ENCODE measurements at regions not wholly inside any gene's neighbourhood (a gene's known extent, or its start where the extent isn't known, plus 50 kb on each side); places are given as distances from the start of the nearest gene placed in this dataset.

DNA sequence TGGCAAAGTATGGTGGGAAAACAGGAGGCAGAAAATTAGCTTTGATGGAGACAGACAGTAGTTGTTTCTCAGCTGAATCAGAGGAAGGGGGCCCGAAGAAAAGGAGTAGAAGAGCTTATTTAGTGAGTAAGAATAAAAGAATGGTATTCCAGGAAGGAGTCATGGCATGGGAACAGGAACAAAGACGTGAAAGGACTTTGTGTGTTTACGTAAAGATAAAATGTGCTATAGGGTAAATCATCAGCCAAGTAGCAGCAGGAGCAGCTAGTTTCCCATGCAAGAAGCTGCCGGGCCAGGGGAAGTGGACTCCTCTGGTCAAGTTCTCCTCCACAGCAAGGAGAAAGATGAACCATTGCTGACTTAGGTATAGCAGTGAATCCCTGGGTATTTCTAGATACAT, 454.5 kb downstream of the HINT1 start:
- H3K36me3 ChIP-seq (ENCODE audit: low read depth), result no peaks in the 10 kb centered on the region
- H3K4me3 ChIP-seq, result no peak overlapping the region
- no peaks in the 10 kb centered on the region for H3K4me1 ChIP-seq (ENCODE audit: low read depth)
- TF ChIP-seq, protein P1, sequence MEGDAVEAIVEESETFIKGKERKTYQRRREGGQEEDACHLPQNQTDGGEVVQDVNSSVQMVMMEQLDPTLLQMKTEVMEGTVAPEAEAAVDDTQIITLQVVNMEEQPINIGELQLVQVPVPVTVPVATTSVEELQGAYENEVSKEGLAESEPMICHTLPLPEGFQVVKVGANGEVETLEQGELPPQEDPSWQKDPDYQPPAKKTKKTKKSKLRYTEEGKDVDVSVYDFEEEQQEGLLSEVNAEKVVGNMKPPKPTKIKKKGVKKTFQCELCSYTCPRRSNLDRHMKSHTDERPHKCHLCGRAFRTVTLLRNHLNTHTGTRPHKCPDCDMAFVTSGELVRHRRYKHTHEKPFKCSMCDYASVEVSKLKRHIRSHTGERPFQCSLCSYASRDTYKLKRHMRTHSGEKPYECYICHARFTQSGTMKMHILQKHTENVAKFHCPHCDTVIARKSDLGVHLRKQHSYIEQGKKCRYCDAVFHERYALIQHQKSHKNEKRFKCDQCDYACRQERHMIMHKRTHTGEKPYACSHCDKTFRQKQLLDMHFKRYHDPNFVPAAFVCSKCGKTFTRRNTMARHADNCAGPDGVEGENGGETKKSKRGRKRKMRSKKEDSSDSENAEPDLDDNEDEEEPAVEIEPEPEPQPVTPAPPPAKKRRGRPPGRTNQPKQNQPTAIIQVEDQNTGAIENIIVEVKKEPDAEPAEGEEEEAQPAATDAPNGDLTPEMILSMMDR (IDR thresholded peaks at IDR 0.05), result no peak
- peak in 2 of 3 donors; percentile 10 to 23 for DNase-seq
- ATAC-seq, result peak; percentile 84
- H3K9me3 ChIP-seq, result no peaks in the 10 kb centered on the region
- intact Hi-C loops (cut with DNase I, micrococcal nuclease), result no loop called here

DNA sequence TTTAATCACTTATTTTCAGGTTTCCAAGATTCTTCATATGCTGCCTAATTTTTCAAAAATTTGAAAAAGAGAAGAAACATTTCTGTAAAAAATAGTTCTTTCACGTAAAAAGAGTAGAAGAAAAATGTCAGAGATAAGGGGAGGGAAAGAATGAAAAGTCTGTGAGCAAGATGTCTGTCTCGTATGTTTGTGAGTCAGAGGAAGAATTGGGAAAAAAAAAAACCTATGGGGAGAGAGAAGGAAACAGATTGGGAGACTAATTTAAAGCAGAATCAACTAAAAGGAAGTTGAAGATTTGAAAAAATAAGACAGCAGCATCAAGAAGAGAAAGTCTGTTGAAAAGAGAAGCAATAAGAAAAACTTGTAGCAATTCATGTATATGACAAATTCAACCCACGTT, 456.3 kb downstream of the HINT1 start:
- ATAC-seq, result no peak
- Histone ChIP-seq H3K4me3 (no peak overlapping the region), H3K9me3 (no peaks in the 10 kb centered on the region), H3K4me1 (ENCODE audit: low read depth) (no peaks in the 10 kb centered on the region), H3K36me3 (ENCODE audit: low read depth) (no peaks in the 10 kb centered on the region)
- intact Hi-C loops (cut with DNase I, micrococcal nuclease), result no loop called here
- DNase-seq, result no peak
- TF ChIP-seq, protein P1 (IDR thresholded peaks at IDR 0.05), result no peak

DNA sequence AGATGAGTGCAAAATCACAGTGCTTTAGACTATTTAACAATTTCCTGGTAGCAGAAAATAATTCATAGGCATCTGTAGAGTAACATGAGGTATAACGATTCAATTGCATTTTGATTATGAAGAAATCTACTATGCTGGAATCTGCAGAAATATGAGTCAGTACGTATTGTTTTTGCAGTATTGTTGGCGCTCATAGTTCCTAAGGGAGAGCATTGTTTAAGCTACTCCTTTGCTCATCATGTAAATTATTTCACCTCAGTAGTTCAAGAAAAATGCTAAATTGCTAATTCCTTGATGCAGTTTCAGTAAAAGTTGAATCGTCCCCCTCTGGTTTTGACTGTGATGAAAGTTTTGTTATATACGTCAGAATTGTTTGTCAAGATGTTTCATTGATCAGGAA, 458.4 kb downstream of the HINT1 start:
- no peak for ATAC-seq
- Histone ChIP-seq H3K9me3 (no peaks in the 10 kb centered on the region), H3K4me1 (ENCODE audit: low read depth) (no peaks in the 10 kb centered on the region), H3K36me3 (ENCODE audit: low read depth) (no peaks in the 10 kb centered on the region), H3K4me3 (no peak overlapping the region)
- no peak for DNase-seq
- intact Hi-C loops (cut with DNase I, micrococcal nuclease), result no loop called here
- TF ChIP-seq, protein P1 (IDR thresholded peaks at IDR 0.05), result no peak

DNA sequence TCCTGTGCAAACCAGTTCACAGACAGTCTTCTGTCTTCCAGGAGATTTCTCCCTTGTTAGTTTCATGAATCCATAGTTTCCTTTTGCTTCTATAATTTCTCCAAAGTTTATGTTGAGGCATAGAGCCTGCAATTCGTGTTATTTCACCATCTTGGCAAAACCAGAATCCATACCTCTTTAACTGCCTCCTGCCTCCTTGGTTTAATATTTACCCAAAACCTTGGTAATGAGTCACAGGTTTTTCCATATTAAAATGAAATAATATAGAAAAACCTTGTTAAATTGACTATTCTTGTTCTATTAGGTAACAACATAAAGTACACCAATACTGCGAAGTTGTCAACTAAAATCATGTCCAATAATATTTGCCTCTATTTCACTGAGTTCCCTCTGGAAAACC, 459.7 kb downstream of the HINT1 start:
- Histone ChIP-seq H3K36me3 (ENCODE audit: low read depth) (no peaks in the 10 kb centered on the region), H3K4me1 (ENCODE audit: low read depth) (no peaks in the 10 kb centered on the region), H3K9me3 (no peaks in the 10 kb centered on the region), H3K4me3 (no peak overlapping the region)
- intact Hi-C loops (cut with DNase I, micrococcal nuclease), result no loop called here
- ATAC-seq (no peak), DNase-seq (no peak)
- TF ChIP-seq, protein P1 (IDR thresholded peaks at IDR 0.05), result no peak

DNA sequence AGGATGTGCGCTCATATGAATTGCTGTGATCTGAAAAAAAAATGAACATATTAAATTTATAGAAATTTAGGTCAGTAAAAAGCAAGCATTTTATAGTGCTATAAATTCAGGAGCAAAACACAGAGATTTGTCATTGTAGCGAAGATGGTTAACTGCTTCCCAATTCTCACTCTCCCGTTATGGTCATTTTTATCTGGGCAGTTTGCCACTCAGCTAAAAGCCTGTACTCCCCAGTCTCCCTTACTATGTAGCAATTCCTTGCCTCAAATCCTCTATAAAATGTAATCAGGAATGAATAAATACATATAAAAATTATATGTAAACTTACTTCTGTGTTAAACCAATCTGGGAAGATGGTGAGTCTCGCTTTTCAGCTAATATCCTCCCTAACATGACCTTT, 471.5 kb downstream of the HINT1 start:
- DNase-seq (no peak), ATAC-seq (no peak)
- no peaks in the 10 kb centered on the region for H3K9me3 ChIP-seq
- no peaks in the 10 kb centered on the region for H3K36me3 ChIP-seq (ENCODE audit: low read depth)
- TF ChIP-seq, protein P1 (IDR thresholded peaks at IDR 0.05), result no peak
- no peak overlapping the region for H3K4me3 ChIP-seq
- H3K4me1 ChIP-seq (ENCODE audit: low read depth), result no peaks in the 10 kb centered on the region
- intact Hi-C loops (cut with DNase I, micrococcal nuclease), result no loop called here

DNA sequence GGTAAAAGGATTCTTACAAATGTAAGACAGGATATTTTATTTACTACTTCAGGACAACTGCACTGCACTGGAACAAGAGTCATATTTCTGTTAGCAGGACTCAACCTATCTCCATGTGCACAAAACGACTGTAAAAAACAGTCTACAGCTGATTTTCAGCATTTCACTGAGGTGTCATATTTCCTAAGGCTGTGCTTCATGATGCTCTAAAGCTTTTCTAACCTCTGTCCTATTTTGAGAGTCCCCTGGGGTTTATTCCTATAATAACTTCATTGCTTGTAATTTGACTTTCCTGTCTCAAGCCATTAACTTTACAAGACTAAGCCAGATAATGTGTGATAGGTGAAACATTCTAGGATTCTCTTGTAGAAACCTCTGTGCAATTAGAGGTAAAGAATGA, 472.3 kb downstream of the HINT1 start:
- Histone ChIP-seq H3K9me3 (no peaks in the 10 kb centered on the region), H3K4me1 (ENCODE audit: low read depth) (no peaks in the 10 kb centered on the region), H3K4me3 (no peak overlapping the region), H3K36me3 (ENCODE audit: low read depth) (no peaks in the 10 kb centered on the region)
- ATAC-seq (no peak), DNase-seq (no peak)
- intact Hi-C loops (cut with DNase I, micrococcal nuclease), result no loop called here
- TF ChIP-seq, protein P1 (IDR thresholded peaks at IDR 0.05), result no peak
